HG03039 (cell line): ENCODE measurements at regions not wholly inside any gene's neighbourhood (a gene's known extent, or its start where the extent isn't known, plus 50 kb on each side); places are given as distances from the start of the nearest gene placed in this dataset.

ENCODE experiments used
- ATAC-seq: cut with Tn5 transposase; IDR thresholded peaks from one replicate; pipeline ENCODE4 v1.9.1; 2021; ENCODE audit warnings: mild to moderate bottlenecking, moderate library complexity; ENCODE audit not compliant: unreplicated experiment

DNA sequence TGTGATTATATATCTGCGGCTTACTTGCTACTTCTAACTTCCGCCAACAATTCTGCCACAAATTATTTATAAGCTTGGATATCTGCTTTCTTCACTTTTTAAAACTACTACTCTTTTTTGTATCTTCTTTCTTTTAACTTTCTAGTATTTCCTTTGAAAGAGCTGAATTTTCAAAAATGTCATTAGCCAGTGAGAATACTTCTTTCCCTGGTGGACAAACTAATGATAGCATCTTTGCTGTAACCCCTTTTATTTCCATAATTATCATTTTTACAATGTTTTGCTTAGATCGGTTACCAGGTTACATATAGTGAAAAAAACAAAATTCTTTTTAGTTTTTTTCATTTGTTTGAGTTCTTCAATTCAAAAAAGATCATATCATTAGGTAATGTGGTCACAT lies 355.9 kb upstream of the ADGRL4 start:
- no peak for ATAC-seq

DNA sequence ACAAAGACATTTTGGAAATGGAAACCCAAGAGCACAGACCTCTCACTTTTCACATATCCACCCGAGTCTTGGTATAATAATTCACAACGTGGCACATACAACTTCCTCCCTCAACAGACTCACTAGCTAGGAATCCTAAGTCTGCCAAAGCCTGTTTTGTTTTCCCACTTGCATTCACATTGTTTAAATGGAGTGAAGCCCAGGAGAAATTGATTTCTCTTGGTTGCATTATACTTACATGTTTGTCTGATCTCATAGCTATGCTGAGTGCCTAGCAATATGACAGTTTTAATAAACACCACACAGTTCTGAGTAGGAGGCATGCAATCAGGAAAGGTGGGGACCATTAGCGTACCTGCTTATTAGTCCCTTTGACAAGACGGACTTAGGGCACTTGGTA lies 348.6 kb upstream of the ADGRL4 start:
- ATAC-seq, result no peak

DNA sequence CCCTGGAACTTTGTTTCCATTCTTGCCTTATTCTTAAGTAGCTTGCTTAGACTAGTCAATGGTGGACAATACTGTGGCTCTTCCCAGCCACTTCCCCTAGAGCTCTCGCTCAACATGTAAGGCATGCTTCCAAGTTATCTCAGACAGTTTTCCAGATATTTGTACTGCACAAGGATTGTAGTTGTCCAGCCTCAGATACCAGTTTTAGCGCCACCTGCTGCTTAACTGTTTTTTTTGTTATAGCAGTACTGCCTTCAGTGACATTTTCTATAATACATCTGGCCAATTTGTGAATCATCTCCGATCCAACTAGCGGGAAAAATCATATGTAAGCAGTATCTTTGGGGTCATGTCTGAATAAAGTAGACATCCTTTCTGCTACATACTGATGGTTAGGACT lies 346.7 kb upstream of the ADGRL4 start:
- ATAC-seq, result no peak

GRCh38 chr1:79326875-79327274 lies 320.3 kb upstream of the ADGRL4 start:
- no peak for ATAC-seq

GRCh38 chr1:79325705-79326104 lies 319.2 kb upstream of the ADGRL4 start:
- no peak for ATAC-seq

DNA sequence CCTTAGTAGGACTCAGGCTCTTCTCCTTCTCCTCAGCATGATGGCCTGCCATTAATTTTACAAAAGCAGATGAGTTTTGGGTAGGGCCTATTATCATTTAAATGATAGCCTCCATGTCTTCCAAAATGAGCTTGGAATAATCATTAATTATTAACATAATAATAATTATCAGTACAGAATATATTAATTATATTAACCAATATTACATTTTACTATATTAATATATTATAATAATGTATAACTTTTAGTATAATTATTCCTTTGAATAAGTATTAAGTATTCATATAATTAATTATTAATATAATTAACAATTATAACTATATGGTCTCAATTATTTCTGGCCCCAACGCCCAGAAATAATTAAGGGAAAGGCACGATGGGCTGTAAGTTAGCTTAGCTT lies 318.6 kb upstream of the ADGRL4 start:
- ATAC-seq, result no peak

DNA sequence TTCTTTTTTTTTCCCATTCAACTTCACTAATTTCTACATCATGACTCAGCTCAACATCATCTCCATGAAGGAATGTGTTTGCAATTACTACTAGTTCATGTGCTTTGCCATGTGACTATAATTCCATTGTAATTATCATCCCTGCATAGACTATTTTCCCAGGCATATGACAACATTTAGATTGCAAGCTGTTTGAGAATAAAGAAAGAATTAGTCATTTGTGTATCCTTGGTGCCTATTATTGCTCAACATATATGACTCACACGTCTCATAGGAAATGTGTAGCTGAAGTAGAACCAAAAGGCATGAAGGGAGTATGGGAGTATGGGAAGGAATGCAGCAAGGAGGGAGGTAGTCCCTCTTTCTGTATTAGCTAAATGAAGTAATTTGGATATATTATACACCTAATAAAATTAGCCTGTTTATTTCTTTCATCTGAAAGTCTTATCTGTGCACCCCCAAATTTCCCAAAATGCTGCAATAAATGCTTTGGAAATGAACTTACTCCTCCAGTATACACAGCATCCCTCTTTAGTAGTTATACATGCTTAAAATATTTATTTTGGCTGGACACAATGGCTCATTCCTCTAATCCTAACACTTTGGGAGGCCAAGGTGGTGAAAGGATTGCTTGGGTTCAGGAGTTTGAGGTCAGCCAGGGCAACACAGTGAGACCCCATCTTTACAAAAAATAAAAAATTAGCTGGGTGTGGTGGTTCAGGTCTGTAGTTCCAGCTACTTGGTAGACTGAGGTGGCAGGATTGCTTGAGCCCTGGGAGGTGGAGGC lies 316.9 kb upstream of the ADGRL4 start:
- ATAC-seq, result no peak

GRCh38 chr1:79322511-79323027 lies 316.0 kb upstream of the ADGRL4 start:
- no peak for ATAC-seq

DNA sequence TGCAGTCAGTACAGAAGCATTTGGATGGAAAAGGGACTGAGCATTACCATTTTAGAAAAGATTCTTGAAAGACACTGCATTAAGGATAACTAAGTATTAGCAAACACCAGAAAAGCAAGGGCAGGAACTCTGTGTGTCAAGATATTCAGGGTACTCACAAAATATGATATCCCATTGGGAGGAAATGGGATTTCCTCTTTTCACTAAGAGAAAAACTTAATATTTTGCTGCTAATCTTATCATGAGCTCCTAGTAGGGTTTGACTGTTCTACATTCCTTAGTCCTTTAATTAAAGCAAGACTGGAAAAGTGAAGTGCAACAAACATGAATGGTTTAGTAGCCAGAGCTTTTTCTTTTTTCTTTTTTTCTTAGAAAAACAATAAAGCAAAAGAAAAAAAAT lies 305.9 kb upstream of the ADGRL4 start:
- ATAC-seq, result no peak

- no peak for ATAC-seq
Observed at GRCh38 chr1:79310609-79311008, 304.1 kb upstream of the ADGRL4 start.

- no peak for ATAC-seq
Observed at GRCh38 chr1:79304131-79304530, 297.6 kb upstream of the ADGRL4 start.

DNA sequence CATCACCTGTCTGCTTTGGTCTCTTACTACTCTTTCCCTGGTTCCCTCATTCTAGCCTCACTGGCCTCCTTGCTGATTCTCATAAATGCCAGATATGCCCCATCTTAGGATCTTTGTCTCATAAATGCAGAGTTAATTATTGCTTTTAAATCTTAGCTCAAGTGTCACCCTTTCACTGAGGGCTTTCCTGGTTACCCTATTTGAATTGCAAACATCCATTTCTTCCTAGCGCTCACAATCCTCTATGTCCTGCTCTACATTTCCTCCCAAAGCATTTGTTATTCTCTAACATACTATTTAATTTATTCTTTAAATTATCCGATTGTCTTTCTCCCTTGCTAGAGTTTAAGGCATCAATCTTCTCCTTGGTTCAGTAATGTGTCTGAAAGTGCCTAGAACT lies 296.5 kb upstream of the ADGRL4 start:
- no peak for ATAC-seq

GRCh38 chr1:79302380-79302930 lies 295.9 kb upstream of the ADGRL4 start:
- ATAC-seq, result no peak

DNA sequence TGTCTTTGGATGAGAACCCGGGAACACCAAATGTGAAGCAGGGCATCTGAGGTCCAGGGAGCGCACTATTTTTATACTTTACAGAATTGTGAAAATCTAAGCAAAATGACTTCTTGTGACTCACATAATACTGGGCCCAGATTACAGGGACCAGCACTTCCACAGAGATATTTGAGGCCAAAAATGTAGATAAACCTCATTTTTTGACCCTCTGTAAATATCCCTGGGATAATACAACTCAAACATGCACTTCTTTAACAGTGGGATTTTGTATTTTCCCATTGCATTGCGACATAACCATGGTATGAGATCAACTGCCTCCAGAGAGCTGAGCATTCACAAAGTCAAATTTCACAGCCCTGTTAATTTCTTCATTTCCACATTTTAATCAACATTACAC lies 289.4 kb upstream of the ADGRL4 start:
- no peak for ATAC-seq

DNA sequence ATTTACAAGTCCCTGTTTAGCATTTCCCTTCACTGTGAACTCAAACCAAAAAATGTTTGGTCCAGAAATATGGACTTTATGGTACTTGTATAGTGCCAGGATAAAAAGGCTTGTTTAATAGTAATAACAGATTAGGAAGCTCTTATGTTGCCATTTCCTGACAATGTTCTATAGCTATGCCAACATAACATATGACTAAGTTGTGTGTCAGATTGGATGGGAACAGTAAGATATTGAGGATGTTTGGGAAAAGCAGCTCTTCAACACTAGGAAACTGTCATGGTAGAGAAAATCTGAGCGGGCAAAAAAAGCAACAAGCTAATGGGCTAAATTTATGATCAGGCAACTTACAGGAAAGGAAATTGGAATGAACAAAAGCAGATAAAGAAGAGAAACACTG lies 287.1 kb upstream of the ADGRL4 start:
- no peak for ATAC-seq

DNA sequence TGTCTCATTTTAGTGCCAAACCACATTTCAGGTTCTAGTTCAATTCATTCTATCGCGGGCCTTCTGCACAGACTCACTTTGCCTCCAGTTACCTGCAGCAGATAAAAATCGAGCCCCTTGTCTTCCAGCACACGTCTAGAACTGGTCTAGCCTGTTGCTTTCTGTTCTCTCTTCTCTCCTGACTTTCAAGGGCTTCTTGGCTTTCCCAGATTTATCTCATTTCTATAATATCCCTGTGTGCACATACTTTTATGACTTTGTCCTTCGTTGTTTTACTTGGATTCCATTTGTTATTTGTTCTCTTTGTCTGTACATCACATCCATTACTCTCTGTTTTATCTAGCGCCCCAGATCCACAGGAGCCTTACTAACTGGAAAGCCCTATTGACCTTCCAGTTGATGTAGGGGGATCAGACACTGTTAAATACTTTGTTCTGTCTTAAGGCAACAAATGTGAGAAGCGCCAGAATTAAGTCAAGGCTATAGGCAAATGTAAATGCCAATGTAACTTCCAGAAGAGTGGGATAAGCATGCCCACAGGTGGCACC lies 284.5 kb upstream of the ADGRL4 start:
- ATAC-seq, result no peak

DNA sequence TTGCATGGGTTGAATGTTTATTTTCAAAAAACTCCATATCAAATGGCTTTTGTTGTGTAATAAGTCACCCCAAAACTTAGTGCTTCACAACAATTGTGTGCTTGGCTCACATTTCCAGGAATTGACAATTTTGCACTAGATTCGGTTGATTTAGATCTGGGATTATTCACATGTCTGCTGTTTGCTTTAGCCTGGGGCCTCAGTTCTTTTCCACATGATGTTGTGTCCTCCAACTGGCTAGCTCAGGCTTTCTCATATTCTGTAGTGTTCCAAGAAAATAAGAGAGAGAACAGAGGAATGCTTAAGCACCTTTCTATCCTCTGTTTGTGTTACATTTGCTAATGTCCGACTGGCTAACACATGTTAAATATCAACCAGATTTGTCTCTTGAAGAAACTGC lies 281.5 kb upstream of the ADGRL4 start:
- ATAC-seq, result no peak

DNA sequence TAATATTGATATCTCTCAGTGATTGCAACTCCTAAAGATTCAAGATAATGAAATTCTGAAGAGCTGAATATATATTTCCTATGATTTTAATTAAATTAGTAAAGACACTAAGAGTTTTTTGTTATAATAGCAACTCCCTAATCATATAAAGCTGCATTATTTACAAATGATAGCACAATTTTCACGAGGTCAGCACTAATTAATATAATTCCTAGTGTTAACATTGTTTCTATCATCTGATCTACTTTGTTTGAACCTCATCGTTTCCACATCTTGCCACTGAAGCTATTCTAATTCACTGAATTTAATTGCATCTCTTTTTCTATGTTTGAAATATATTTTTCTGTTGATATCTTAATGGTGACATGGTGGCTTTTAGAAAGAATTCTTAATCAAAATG lies 279.1 kb upstream of the ADGRL4 start:
- ATAC-seq, result no peak

DNA sequence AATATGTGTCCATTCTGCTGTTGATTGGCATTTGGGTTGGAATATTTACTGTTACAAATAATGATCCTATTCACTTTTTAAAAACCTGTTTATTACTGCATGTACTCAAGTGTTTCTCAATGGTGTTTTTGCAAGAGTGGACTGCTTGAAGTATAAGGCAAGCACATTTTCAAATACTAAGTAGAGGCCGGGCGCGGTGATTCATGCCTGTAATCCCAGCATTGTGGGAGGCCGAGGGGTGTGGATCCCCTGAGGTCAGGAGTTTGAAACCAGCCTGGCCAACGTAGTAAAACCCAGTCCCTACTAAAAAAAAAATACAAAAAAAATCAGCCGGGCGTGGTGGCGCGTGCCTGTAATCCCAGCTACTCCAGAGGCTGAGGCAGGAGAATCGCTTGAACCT lies 276.9 kb upstream of the ADGRL4 start:
- ATAC-seq, result no peak

- ATAC-seq, result no peak
Observed at GRCh38 chr1:79281442-79281841, 274.9 kb upstream of the ADGRL4 start.

DNA sequence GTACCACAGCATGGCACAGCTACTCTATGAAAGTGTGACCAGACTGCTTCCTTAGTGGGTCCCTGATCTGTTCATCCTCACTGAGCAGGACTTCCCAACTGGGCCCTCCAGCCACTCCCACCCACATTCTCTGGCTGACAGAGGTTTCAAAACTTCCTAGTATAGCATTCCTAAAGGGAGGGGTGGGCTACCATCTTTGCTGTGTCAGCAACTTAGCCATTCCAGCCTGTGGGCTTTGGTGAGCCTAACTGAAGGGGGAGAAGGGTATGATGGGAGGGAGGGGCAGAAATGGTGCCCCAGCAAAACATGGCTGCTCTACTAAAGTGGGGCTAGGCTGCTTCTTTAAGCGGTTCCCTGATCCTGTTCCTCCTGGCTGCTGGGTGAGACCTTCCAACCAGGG lies 265.2 kb upstream of the ADGRL4 start:
- no peak for ATAC-seq
